ENCODE measurements at regions not wholly inside any gene's neighbourhood (a gene's known extent, or its start where the extent isn't known, plus 50 kb on each side); places are given as distances from the start of the nearest gene placed in this dataset.
A peak's percentile ranks its signal among the peaks of the same experiment; 100 is the strongest.

DNA sequence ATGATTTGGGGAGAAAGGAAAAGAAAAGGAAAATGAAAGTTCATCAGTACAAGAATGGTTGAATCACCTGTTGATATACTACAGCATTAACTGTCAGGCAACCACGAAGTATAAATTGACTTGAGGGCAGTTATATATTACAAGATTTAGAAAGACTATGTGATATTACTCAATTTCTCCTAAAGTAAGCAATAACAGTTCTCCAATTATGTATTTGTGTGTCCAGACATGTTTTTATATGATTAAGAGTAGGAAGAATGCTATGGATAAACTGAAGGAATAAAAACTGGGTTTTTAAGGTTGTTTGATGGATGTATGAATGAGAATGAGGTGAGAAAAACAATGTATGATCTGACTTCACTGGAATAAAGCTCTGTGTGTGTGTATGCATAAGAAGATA is 2234.4 kb downstream of the ARAP2 start:
- DNase-seq (ENCODE audit: low spot score) (no peak), ATAC-seq (ENCODE audit: low FRiP score) (no peak)
- TF ChIP-seq, protein P1, sequence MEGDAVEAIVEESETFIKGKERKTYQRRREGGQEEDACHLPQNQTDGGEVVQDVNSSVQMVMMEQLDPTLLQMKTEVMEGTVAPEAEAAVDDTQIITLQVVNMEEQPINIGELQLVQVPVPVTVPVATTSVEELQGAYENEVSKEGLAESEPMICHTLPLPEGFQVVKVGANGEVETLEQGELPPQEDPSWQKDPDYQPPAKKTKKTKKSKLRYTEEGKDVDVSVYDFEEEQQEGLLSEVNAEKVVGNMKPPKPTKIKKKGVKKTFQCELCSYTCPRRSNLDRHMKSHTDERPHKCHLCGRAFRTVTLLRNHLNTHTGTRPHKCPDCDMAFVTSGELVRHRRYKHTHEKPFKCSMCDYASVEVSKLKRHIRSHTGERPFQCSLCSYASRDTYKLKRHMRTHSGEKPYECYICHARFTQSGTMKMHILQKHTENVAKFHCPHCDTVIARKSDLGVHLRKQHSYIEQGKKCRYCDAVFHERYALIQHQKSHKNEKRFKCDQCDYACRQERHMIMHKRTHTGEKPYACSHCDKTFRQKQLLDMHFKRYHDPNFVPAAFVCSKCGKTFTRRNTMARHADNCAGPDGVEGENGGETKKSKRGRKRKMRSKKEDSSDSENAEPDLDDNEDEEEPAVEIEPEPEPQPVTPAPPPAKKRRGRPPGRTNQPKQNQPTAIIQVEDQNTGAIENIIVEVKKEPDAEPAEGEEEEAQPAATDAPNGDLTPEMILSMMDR (IDR thresholded peaks at IDR 0.05), result no peak

DNA sequence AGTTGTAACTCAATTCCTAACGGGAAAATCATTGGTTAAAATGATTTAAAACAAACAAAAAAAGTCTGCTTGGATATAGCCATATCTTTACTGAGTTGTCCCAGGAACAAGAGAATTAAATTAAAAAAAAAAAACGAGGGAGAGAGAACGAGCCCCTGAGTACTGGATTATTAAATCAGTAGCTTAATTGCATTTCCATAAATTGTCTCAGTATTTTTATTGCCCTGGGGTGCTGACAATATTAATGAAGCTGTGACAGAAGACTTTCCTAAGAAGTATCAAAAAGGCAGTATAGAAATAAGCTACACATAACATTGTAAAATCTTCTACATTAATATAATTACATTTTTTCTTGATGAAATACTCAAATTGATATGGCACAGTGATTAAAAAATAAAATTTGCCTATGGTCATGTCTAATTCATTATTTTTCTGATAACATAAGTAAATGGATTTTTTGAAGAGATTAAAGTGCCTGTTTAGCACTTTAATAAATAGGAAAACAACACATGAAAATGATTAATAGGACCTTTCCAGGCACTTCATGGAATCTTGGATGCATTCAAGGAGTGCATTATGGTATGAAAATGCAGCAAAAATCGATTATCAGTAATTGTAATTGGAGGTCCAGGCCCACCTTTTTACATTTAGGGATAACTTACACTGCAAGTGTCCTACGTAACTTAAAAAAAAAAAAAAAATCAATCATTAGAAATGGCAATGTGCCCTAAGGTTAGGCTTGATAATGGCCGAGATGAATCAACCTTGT is 2233.4 kb downstream of the ARAP2 start:
- DNase-seq (ENCODE audit: low spot score) (no peak), ATAC-seq (ENCODE audit: low FRiP score) (no peak)
- TF ChIP-seq, protein P1 (IDR thresholded peaks at IDR 0.05), result no peak

DNA sequence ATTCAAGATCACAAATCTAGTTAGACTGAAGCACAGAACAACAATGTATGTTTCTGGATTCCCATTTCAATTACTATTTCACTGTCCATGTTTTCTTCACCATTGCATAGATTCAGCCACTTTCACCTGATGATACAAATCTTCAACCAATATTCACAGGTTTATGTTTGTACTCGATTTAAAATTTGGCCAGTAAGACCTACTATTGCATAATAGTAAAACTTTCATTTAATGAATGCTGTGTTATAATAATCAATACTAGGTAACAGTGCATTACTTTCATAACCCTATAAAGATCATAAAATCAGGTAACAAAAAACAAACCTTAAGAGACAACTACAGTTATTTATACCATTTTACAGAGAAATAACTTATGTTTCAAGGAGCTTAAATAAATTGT is 2209.1 kb downstream of the ARAP2 start:
- DNase-seq (ENCODE audit: low spot score), result no peak
- ATAC-seq (ENCODE audit: low FRiP score), result no peak
- TF ChIP-seq, protein P1 (IDR thresholded peaks at IDR 0.05), result no peak

DNA sequence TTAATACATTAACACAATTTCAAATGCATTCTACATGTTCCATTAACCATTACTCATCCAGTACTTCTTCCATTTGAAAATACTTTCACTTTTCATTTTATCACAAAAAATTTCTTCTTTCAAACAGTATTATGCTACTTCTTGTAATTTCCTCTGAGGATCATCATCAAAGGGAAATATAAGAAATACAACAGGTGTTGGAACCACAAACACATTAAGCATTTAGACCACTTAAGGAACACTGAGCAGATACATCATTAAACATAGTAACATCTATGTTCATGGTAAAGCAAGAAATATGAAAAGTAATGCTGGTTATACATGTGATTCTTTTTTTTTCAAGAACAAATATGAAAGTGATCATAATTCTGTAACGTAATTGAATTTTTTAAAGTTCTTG is 2207.0 kb downstream of the ARAP2 start:
- DNase-seq (ENCODE audit: low spot score), result no peak
- TF ChIP-seq, protein P1 (IDR thresholded peaks at IDR 0.05), result no peak
- ATAC-seq (ENCODE audit: low FRiP score), result no peak

DNA sequence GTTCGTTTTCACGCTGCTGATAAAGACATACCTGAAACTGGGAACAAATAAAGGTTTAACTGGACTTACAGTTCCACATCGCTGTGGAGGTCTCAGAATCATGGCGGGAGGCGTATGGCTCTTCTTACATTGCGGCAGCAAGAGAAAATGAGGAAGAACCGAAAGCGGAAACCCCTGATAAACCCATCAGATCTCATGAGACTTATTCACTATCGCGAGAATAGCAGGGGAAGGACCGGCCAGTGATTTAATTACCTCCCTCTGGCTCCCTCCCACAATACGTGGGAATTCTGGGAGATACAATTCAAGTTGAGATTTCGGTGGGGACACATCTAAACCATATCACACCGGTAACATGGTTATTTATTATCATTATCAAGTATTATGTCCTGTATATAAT is 2204.5 kb downstream of the ARAP2 start:
- TF ChIP-seq, protein P1 (IDR thresholded peaks at IDR 0.05), result no peak
- no peak for DNase-seq (ENCODE audit: low spot score)
- ATAC-seq (ENCODE audit: low FRiP score), result no peak

DNA sequence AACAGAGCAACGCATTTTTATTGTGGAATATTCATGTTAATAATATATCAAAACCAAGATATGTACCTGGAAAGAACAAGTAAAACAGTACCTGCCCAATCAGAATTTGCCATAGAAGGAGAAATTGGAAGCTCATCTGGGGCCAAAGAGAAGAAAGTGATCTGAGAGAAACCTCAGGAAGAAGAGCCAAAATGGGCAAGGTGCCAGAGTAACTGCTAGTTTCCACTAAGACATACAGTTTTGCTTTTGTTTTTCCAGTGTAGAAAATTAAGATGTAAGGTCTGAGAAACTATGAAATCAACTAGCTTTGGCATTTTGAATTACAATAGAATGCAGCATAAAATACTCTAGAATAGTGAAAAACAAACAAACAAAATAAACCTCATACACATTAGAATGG is 2201.2 kb downstream of the ARAP2 start:
- ATAC-seq (ENCODE audit: low FRiP score), result no peak
- TF ChIP-seq, protein P1 (IDR thresholded peaks at IDR 0.05), result no peak
- DNase-seq (ENCODE audit: low spot score), result no peak

DNA sequence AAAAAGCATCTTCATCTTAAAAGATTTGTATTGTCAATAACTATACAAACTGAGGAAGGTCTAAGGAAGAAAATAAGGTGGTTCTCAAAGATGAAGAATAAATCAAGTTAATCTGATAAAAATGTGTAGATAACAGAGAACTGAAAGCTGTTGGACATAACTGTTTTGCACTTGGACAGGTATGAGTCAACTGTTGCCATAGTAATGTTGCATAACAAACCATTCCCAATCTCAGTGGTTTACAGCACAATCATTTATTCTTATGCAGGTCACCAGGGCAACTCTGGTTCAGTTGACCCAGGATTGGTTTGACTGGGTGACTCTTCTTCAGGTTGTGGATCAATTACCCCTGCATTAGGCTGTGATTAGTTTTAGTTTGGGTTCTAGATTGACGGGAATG is 2197.7 kb downstream of the ARAP2 start:
- no peak for DNase-seq (ENCODE audit: low spot score)
- peak; percentile 59 for ATAC-seq (ENCODE audit: low FRiP score)
- TF ChIP-seq, protein P1 (IDR thresholded peaks at IDR 0.05), result no peak

Data from omental fat pad (tissue), 3 donors.